ENCODE measurements at regions not wholly inside any gene's neighbourhood (a gene's known extent, or its start where the extent isn't known, plus 50 kb on each side); places are given as distances from the start of the nearest gene placed in this dataset.

DNA sequence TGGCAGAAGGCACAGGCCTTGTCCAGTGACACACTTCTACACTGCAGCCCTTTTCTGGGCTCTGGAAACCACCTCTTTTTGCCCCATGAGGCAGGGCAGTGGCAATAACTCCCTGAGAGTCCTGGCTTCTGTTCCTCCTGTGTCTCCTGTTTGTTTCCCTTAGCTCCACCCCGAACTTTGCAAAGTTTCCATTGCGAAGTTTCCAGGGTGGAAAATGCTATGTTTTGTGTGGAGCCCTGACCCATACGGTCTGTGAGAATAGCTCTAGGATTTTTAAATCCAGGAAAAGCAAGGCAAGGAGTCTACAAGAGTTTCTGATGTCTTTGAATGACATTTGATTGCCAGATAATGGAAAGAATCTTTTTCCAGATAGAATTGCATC is 92.2 kb upstream of the AKR1E2 start:
- DNase-seq (ENCODE audit: low spot score): no peak
- ATAC-seq: no peak

DNA sequence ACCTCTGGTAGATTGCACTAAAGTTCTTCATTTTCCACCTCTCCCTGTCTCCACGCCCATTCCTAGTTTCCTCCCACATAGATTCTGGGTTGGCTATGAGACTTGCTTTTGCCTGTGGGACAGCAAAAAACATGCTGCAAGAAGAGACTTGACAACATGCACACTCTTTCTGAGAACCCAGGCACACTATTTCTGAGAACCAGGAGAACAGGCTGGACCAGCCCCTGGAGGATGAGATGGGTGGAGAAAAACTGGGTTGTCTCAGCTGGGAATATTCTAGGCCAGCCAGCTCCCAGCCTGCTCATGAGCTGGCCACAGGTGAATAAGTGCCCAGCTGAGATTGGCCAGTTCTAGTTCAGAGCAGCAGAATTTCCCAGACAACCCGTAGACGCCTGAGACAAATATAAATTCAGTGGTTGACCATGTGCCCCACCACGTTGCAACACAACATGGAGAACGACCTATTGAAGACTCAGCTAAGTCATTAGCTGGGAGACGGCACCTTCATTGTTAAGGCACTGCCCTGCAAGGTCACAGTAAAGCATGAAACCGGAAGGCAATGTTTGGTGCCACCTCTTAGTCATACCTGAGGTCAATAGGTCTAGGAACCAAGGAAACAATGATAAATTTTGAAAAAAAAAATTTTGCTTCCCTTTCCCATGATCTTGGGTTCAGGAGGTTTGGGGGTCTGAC is 92.7 kb upstream of the AKR1E2 start:
- ATAC-seq (no peak), DNase-seq (ENCODE audit: low spot score) (no peak)

DNA sequence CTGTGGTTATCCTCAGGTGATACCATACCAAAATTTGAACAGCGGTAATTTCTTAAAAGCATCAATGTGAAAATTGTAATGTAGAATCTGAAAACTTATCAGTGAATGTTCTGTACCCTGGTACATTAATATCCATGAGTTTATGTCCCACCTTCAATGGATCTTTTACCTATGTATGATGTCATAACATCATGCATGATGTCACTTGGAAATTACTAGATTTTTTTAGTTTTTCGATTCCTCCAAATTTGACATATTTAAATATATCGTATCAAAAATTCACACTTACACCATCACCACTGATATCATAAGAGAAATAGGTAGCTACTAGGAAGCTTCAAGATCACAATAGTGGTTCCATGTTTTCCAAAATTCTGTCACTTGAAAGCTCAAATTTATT is 95.0 kb upstream of the AKR1E2 start:
- DNase-seq (ENCODE audit: low spot score) (no peak), ATAC-seq (no peak)

DNA sequence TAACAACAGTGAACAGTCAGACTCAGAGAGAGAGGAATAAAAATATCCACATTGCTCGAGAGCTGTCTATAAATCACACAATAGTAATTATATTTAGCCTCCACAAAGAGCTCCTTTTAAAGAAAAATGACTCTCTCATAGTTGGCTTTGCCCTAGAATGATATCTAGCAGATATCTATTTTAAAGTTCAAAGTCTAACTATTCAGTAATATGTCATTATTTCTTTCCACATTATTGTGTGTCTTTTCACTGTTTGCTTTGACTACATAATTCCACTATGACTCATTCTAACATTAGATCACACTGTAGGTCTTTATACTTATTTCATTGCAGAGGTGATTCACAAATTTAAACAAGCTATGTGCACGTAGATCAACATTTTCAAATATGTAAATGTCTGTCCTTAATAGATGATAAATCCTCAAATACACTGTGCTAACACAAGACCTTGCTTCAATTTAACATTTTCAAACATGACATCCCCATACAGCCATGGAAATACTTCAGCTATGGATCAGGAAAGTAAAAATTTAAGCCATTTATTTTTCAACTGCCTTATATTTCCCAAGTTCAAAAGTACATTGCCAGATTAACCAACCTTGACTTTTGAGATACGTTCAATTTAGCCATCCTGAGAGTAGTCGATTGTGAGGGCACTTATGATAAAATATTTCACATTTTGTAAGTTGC is 99.9 kb upstream of the AKR1E2 start:
- ATAC-seq (no peak), DNase-seq (ENCODE audit: low spot score) (no peak)

DNA sequence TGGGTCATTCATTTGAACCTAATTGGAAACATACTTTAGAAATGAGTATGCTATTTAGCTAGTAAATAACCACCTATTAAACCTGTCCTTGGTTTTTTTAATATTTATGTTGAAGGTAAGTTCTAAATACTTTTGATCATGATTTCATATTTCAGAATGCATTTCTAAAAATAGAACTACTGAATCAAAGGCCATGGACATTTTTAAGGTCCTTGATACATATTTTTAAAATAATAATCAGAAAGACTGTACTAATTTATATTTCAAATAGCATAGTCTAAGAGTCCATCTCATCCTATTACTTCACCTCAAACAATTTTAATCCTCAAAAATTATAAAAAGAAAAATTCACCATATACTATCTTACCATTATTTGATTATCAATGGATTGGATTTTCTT is 102.1 kb upstream of the AKR1E2 start:
- ATAC-seq (no peak), DNase-seq (ENCODE audit: low spot score) (no peak)

DNA sequence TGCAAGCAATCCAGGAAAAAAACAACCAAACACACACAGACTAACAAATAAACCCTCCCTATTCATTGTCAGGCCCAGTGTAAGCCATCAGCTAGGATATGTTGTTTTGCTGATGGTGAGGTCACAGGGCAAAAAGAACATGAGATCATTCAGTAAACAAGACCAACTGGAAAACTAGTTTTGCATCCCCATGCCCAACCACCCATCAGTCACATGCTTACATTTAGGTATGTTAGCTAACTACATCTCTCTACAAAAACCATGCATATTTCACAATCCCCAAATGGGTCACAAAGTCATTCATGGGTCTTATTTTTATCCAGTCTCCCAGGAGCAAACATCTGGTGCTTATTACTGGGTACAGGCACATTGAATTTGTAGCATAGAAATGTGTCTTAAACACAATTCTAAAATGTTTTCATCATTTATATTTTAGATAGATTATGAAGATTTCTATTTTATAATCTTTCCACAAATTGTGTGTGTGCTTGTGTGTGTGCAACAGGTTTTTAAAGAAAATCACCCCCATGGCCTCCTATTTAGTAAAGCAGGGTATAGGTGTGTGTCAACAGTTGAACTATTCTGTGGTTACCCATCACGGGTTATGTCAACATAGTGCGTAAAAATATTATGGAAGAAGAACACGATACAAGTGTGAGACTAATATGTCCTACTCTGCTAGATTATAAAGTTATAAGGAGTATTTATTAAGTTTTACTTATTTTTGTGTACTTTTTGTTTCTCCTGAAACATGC is 103.8 kb upstream of the AKR1E2 start:
- DNase-seq (ENCODE audit: low spot score) (no peak), ATAC-seq (no peak)

DNA sequence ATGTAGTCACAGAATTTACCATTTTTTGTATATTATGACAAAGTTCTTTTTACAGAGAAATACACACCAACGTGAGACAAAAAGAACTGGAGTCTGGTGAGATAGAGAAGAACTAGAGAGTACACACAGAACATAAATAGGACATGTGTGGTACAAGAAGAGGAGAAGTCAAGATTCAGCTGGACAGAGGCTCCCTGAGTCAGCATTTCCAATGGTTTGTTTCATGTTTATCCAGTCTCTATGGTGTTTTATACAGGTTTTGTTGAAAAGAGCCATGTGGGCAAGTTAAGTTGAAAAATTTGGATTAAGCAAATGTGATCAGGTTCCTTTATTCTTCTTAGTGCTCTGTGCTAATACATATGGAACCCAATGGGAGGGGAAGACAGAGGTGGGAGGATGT is 105.5 kb upstream of the AKR1E2 start:
- ATAC-seq (no peak), DNase-seq (ENCODE audit: low spot score) (no peak)

DNA sequence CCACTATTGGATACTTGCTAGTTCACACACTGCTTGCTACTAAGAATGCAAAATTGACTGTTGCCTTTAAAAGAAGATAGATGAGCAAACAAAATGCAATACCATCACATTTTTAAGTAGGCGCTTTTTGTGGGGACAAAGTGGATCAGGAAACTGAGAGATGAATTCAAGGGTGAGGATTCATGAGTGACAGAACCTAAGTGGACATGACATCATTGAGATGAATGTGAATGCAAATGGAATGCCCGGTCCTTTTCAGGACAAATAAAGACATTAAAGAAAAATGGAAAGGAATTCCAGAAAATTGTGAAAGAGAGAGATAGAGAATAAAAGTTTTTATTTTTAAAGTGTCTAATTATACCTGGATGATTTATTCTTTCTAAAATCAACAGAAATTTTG is 106.3 kb upstream of the AKR1E2 start:
- DNase-seq (ENCODE audit: low spot score): no peak
- no peak for ATAC-seq

DNA sequence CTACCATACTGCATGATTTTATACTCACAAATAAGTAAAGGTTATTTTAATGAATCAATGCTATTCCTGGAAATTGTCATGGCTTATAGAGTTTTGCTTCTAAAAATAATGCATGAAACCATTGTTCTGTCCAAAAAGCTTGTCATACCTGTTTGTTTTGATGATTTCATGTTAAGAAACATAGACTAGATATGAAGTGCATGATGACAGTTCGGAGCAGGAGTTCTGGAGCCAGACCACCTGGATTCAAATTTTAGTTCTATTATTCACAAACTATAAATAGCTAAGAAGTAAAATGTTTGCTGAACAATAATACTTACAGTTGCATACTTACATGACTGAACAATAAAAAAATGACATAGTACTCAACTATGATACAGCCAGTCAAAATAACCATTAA is 107.0 kb upstream of the AKR1E2 start:
- no peak for ATAC-seq
- no peak for DNase-seq (ENCODE audit: low spot score)

DNA sequence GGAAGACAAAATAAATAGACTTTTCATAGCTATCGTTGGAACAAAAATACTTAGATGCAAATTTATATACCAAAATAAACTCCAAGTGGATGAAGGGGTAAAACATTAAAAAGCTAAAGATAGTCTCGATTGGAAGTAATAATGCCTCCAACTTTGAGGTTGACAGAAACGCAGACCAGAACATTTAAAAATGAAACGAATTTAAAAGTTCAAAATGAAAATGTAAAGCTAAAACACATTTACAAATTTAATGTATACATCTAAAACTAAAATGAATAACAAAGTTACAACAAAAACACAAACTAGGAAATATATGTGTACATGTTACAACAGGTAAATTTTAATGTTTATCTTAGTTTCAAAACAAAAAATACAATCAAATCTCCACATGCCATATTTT is 107.5 kb upstream of the AKR1E2 start:
- ATAC-seq: no peak
- DNase-seq (ENCODE audit: low spot score): no peak

DNA sequence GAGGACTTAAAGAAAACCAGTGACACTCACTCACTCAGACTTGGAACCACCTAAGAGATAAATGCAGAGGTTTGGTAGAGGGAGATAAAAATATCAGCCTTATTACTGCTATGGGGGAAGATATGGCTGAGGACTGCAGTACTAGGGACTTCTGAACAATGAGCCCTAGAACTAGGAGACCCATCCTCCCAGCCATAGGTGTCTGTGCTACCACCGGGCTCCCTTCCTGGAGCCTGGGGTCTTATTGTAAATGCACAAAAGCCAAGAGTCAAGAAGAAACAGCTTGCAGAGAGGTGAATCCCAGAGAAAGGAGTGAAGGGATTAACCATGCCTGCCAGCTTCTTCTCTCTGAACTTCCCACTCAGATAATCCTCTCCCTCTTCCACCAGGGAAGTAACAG is 108.3 kb upstream of the AKR1E2 start:
- no peak for DNase-seq (ENCODE audit: low spot score)
- ATAC-seq: no peak

DNA sequence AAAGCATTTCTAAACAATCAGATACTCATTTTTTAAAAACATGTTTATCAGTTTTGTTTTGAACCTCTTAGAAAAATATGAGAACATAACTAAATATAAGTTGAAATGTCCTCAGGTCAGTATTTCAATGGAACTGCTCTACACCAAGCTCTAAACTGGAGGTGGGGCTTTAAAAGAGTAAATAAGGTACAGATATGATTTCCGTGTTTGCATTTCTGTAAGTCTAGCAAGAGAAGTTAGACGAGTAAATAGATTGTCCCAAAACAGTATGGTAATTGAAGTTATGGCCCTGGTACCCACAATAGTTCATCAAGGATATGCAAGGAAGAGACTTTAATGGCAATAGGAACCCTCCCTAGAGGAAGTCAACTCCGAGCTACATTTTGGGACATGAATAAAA is 115.1 kb upstream of the AKR1E2 start:
- no peak for ATAC-seq

DNA sequence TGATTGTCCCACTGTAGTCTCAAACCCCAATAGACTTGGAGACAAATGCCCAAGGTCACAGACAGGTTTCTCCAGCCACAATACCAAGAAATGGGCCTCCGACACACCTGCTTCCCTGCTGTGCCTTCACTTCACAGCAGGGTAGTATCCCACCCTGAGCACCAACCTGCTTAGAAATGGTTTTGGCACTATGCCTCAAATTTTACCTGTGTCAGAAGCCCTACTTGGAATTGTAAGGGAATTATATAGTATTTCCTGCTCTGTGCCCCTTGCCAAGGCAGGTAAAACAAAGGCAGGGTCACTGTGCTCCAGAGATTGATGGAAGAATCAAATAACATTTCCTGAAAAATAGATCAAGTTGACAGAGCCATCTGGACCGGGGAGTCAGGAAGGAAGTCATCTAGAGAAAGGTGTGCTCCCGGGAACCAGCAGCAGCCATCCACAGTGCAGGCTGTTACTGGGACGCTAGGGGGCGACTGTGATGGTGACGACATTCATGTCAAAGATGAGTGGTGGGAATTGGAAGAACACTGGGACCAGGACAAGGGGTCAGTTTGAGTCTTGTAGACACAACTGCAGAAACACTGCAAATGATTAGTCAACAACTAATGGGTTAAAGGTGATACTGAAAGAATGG is 117.8 kb upstream of the AKR1E2 start:
- no peak for ATAC-seq

More for the DNA sequence above, 115.1 kb upstream of the AKR1E2 start:
- no peak for DNase-seq (ENCODE audit: low spot score)

DNA sequence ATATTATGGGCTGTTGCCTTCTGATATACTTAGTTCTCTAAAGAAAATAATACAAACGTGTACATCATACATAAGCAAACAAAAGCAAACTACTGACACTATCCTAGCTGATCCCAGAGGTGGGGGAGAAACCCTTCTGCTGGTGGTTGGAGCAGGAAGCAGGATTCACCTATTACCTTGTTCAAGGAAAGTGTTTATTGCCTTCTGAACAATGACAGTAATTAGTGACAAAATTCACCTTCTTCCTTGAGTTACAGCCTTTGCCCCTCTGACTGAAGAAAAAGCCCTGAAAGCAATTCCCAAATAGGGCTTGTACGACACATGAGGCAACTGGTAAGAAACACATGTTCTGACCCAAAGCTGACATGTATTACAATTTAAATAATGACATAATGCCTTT is 118.8 kb upstream of the AKR1E2 start:
- ATAC-seq (no peak), DNase-seq (ENCODE audit: low spot score) (no peak)

More for the DNA sequence above, 117.8 kb upstream of the AKR1E2 start:
- no peak for DNase-seq (ENCODE audit: low spot score)

DNA sequence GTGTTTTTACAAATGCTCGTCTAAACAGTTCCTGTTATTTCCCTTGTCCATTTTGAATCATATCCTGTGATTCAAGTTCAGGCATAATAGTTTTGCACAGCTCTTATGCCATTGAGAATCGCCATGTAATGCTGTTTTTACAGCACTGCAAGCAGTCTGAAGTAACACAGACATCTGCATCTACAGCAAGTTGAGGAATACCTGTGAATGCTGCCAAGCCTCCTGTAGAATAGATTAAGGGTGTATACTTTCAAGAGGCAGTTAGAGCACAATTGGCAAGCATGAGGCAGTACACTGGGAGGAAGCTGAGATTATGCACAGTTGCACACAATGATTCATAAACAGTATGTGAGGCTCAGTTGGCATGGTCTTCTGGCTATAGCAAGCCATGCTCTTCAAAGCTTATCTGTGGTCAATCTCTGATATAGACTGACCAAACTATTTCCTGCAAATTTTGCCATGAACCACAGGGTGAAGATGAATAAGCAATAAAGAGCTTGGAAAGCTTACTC is 121.9 kb upstream of the AKR1E2 start:
- DNase-seq (ENCODE audit: low spot score): no peak
- ATAC-seq: peak; percentile 18

DNA sequence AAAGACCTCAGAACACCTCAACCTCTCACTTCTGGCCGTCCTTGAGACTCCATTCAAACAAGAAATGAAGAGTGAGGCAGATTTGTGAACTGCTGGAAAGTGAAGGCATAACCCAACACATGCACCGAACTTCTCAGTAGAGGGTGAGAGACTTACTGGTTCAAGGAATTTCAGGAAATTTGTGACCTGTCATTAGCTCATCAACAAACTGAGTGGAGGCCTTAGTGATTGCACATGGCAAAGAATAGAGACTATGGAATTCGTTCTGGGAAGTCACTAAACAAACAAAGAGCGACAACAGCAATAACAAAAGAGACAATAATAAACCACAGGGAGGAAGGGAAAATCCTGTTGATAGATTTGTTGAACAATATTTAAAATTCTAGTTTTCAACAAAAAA is 125.0 kb upstream of the AKR1E2 start:
- ATAC-seq (no peak), DNase-seq (ENCODE audit: low spot score) (no peak)

DNA sequence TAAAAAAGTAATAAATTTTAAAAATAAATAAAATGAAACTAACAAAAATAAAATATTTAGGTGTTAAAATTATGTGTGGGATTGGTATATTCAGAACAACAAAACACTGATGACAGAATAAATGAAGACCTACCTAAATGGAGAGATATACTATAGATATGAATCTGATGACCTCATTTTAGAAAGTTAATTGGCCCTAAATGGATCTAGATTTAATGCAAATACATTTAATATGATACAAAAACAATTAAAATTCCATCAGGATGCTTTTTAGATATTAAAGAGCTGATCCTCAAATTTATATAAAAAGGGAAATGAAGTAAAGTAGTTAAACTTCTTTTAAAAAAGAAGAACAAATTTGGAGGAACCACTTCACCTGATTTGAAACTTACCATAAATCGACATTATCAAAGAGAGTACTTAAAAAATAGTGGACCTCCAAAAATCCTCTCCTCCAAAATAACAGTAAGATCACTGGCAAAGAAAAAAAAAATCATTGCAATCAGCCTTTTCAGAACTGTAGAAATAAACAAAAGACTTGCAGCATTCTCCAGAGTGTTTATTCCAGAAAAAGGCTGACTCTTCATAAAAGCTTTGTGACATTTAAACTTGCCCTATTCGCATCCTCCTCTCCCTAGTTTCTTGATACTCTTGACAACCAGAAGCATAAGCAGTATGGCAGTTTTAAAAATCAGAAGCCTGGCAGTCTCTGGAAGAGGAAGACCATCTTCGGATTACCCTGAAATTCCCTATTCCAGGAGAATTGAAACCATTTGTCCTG is 125.9 kb upstream of the AKR1E2 start:
- ATAC-seq: no peak

DNA sequence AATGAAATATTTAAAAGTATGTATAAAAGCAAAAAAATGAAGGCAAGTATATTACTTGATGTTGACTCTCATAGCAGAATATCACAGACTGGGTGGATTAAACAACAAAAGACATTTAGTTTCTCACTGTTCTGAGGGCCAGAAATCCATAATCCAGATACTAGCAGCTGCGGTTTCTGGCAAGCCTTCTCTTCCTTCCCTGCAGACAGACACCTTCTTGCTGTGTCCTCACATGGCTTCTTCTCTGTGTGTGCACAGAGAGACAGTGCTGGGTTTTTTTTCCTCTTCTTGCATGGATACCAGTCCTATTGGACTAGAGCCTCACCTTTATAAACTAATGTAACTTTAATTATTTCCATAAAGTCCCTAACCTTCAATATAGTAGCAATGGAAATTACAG is 127.9 kb upstream of the AKR1E2 start:
- ATAC-seq (no peak), DNase-seq (ENCODE audit: low spot score) (no peak)

More for the DNA sequence above, 125.9 kb upstream of the AKR1E2 start:
- DNase-seq (ENCODE audit: low spot score): no peak

DNA sequence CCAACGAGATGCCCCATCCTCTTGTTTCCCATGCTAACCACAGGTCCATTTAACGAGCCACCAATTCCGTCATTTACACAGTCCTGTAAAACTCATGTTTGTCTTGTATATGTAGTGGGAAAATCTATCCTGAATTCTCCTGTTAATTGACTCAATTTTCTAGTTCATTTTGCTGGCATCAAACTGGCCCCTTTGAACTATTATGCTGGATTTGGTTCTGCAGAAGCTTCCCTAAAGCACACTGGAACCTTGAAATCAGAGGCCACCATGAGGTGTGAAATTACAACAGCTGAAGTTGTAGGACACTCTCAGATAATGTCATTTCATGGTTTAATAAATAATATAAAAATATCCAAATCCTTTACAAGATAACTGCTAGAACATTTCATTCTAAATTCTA is 129.8 kb upstream of the AKR1E2 start:
- DNase-seq (ENCODE audit: low spot score) (no peak), ATAC-seq (no peak)

DNA sequence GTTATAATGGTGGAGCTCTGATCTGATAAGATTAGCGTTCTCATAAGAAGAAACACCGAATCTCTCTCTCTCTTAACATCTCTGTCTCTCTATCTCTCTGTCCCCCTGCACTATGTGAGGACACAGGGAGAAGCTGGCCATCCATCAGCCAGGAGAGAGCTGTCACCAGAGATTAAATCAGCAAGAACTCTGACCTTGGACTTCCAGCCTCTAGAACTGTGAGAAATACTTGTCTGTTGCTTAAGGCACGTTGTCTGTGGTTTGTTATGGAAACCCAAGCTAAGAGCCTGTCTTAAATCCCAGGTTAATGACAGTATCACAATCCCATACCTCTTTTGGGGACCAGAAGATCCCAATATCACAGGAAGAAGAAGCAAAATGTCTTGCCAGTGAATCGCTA is 132.0 kb upstream of the AKR1E2 start:
- ATAC-seq: no peak
- no peak for DNase-seq (ENCODE audit: low spot score)

DNA sequence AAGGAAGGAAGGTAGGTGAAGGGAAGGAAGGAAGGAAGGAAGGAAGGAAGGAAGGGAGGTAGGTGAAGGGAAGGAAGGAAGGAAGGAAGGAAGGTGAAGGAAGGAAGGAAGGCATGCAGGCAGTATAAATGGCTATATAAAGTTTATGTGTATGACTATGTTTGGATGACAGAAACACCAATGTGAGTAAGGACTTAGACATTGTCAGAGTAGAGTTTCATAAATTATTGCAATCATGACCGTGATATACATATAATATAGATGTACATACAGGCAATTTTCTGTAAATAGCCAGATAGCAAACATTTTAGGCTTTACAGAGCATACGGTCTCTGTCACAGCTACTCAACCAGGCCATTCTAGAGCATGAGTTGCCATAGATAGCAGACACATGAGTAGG is 133.8 kb upstream of the AKR1E2 start:
- DNase-seq (ENCODE audit: low spot score) (no peak), ATAC-seq (no peak)
